RWPE1 (cell line): ENCODE measurements at regions not wholly inside any gene's neighbourhood (a gene's known extent, or its start where the extent isn't known, plus 50 kb on each side); places are given as distances from the start of the nearest gene placed in this dataset.

ENCODE experiments used
- CTCF ChIA-PET: fragments of 350-600 bp; sonication (Branson Sonifier 250); formaldehyde crosslinking; extraction: SDS; loops from one replicate; lab custom pipeline; 2021; lab: Yijun Ruan, JAX
- POLR2A ChIA-PET: fragments of 400-600 bp; formaldehyde crosslinking; extraction: SDS; loops from one replicate; lab custom pipeline; 2020; ENCODE audit warnings: antibody characterized with exemption; ENCODE audit not compliant: low non-redundant PET; lab: Yijun Ruan, JAX
- DNase-seq: peaks from one replicate; pipeline ENCODE4 v3.0.0; 2012; ENCODE audit warnings: low spot score
- H3K27ac ChIP-seq: fragments of 450-650 bp; 2 replicates; pipeline ENCODE4 v1.5.1; 2017
- CTCF ChIP-seq: fragments of 450-650 bp; conservative IDR thresholded peaks from 2 replicates; pipeline ENCODE4 v1.5.1; 2017; ENCODE audit warnings: low read depth, mild to moderate bottlenecking

GRCh38 chr13:111038887-111039286 lies 76.2 kb upstream of the ARHGEF7 start:
- ChIA-PET POLR2A (no interaction called here), CTCF (no interaction called here)
- no peak for DNase-seq
- H3K27ac ChIP-seq = no peak overlapping the region
- no peak for TF ChIP-seq CTCF

DNA sequence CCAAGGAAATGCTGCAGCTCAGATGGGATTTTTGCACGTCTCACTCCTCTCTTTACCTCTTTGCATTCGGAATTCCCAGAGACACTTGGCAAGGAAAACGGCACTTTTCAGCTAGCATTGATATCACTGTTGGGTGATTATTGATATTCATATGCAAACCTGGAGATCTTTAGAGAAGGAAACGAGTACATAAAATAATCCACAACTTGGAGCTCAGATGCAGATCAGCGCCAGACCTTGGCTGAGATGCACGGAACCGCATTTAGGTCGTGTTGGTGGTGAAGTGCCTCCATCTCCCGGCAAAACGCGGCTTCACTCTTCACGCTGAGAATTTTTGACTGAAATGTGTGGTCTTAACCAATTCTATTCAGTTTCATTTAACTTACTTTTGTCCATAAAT lies 77.2 kb upstream of the ARHGEF7 start:
- DNase-seq = no peak
- ChIA-PET POLR2A (no interaction called here), CTCF (interaction anchor here (0.6 kb wide), 1 partner anchor 109 kb away, joined by 3 read pairs; no protein-coding TSS in a partner anchor)
- H3K27ac ChIP-seq = no peak overlapping the region
- TF ChIP-seq CTCF = no peak

- no peak for TF ChIP-seq CTCF
- H3K27ac ChIP-seq = no peak overlapping the region
- ChIA-PET CTCF (interaction anchor here (0.6 to 1.1 kb wide), 2 partner anchors 31 to 122 kb away, joined by 3 to 4 read pairs; partner anchors contain the start of gene ANKRD10), POLR2A (no interaction called here)
- DNase-seq = no peak
Observed at GRCh38 chr13:111036665-111037064, 78.4 kb upstream of the ARHGEF7 start.

- ChIA-PET CTCF (interaction anchor here (0.6 kb wide), 1 partner anchor 32 kb away, joined by 4 read pairs; no protein-coding TSS in a partner anchor), POLR2A (no interaction called here)
- no peak overlapping the region for H3K27ac ChIP-seq
- no peak for DNase-seq
- TF ChIP-seq CTCF = no peak
Observed at GRCh38 chr13:111035861-111036260, 79.2 kb upstream of the ARHGEF7 start.

GRCh38 chr13:111034811-111035210 lies 80.3 kb upstream of the ARHGEF7 start:
- ChIA-PET CTCF (no interaction called here), POLR2A (no interaction called here)
- no peak overlapping the region for H3K27ac ChIP-seq
- no peak for DNase-seq
- no peak for TF ChIP-seq CTCF

- DNase-seq = no peak
- CTCF ChIA-PET = interaction anchor here (0.7 kb wide), 1 partner anchor 623 kb away, joined by 3 read pairs; no protein-coding TSS in a partner anchor
Observed at GRCh38 chr13:111033172-111034130, 81.7 kb upstream of the ARHGEF7 start.

More at GRCh38 chr13:111033172-111034130, 81.7 kb upstream of the ARHGEF7 start:
- TF ChIP-seq CTCF = no peak
- H3K27ac ChIP-seq = no peak overlapping the region
- POLR2A ChIA-PET = no interaction called here
